Neuron (in vitro differentiated cells): ENCODE measurements at regions not wholly inside any gene's neighbourhood (a gene's known extent, or its start where the extent isn't known, plus 50 kb on each side); places are given as distances from the start of the nearest gene placed in this dataset.

Experiments used
- H2AFZ ChIP-seq: one replicate; pipeline ENCODE4 v1.6.1; 2013; ENCODE audit warnings: low read depth, mild to moderate bottlenecking, inconsistent platforms, low read length, moderate library complexity
- H3K27me3 ChIP-seq: one replicate; pipeline ENCODE4 v1.6.1; 2013; ENCODE audit warnings: low read length; ENCODE audit not compliant: insufficient read depth
- H3K36me3 ChIP-seq: one replicate; pipeline ENCODE4 v1.6.1; 2013; ENCODE audit warnings: low read length; ENCODE audit not compliant: insufficient read depth
- H3K4me1 ChIP-seq: one replicate; pipeline ENCODE4 v1.6.1; 2013; ENCODE audit warnings: low read length; ENCODE audit not compliant: insufficient read depth
- H3K4me3 ChIP-seq: 2 replicates; pipeline ENCODE4 v1.5.1; 2013; ENCODE audit warnings: mild to moderate bottlenecking, low read length, moderate library complexity
- H3K9me3 ChIP-seq: one replicate; pipeline ENCODE4 v1.6.1; 2013; ENCODE audit warnings: low read length

DNA sequence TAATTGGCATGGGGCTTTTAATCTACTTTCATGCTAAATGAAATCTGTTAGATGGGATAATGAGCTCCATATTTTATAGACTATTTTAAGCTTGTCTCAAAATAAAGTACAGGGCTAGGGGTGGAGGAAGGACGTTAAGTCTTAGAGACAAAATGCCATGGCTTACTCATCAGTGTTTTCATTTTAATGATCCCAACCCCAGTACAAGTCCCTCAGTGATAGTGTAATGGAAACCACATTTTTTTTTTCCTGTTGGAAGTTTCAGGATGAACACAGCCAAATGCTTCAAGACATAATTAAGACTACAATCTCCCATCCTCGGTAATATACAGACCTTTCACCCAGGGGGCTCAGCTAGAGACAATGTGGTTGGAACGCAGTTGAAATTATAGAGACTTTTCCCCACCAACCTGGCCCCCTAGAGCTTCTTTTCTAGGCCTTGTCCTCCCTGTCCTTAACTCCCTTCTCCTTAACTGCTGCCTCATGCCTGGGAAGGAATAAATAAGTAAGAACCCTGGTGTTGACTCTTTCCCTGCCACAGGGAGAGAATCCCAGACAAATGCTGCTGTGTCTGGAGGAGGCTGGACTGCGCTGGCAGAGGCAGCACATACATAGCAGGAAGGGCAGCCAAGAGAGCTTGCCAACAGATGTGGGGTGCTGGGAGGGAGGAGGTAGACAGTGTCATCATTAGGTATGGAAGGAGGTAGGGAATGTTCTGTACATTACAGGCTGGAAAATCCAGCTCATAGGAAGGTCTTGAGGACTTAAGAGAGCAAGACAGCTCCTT is 115.4 kb upstream of the ROPN1 start:
- H3K4me1 ChIP-seq, result no peaks in the 10 kb centered on the region
- H3K27me3 ChIP-seq, result no peaks in the 10 kb centered on the region
- no peak overlapping the region for H2AFZ ChIP-seq
- no peak overlapping the region for H3K4me3 ChIP-seq
- no peaks in the 10 kb centered on the region for H3K9me3 ChIP-seq
- H3K36me3 ChIP-seq, result no peaks in the 10 kb centered on the region

DNA sequence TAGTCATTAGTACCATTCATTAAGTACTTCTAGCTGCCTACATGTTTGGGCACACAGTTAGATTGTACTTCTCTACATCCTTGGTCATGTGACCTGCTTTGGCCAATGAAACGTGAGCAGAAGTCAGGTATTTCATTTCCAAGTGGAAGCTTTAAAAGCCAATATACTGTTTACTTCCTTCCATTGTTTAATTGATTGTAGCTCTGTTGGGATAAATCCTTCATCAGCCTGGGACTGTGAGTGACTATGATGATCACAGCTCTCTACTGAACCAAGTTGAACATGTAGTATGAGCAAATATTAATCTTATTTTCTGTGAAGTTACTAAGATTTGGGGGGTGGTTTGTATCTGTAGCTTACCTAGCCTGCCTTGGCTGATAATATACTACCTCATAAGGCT is 116.5 kb upstream of the ROPN1 start:
- Histone ChIP-seq H3K4me1 (no peaks in the 10 kb centered on the region), H3K4me3 (no peak overlapping the region), H3K36me3 (no peaks in the 10 kb centered on the region), H2AFZ (no peak overlapping the region), H3K9me3 (no peaks in the 10 kb centered on the region), H3K27me3 (no peaks in the 10 kb centered on the region)

DNA sequence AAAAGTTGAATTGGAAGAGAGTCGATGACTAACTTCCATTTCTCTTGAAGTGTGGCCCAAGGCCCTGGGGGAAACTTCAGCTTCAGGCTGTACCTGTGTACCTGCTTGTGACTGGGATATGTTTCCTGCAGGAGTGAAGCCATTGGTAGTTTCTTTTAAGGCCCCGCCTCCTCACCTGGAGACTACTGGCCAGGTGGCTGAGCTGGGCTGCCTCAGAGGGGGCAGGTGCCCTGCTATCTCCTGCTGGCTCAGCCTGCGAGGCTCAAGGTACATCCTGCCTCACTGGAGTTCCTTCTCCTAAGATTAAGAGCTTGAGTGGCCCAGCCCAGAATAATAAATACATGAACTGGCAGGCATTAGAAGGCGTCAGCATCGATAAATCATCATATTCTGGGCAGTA is 121.6 kb upstream of the ROPN1 start:
- Histone ChIP-seq H3K4me1 (peaks cover 12% of the 10 kb centered on the region), H2AFZ (no peak overlapping the region), H3K36me3 (no peaks in the 10 kb centered on the region), H3K27me3 (no peaks in the 10 kb centered on the region), H3K4me3 (no peak overlapping the region), H3K9me3 (no peaks in the 10 kb centered on the region)

DNA sequence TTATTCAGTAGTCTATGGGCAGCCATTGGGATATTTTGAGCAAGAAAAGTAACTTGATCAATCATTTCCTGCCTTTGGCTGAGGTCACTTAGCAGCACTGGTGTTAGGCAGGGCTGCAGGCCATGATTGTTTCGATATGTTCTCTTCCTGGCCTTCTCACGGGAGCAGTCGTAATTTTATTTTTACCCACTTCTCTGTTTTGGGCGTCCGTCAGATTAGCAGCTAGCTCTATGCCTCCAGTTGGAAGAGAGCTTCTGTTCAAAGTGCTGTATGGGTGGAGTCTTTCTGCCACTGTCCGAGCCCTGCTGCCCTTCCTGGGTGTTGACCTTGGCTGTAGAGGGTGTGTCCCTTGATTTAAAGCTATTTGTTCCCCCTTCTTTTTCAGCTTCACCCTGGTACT is 123.4 kb upstream of the ROPN1 start:
- H3K36me3 ChIP-seq, result no peaks in the 10 kb centered on the region
- no peaks in the 10 kb centered on the region for H3K9me3 ChIP-seq
- H3K27me3 ChIP-seq, result no peaks in the 10 kb centered on the region
- no peak overlapping the region for H2AFZ ChIP-seq
- no peak overlapping the region for H3K4me3 ChIP-seq
- peaks cover 12% of the 10 kb centered on the region for H3K4me1 ChIP-seq

DNA sequence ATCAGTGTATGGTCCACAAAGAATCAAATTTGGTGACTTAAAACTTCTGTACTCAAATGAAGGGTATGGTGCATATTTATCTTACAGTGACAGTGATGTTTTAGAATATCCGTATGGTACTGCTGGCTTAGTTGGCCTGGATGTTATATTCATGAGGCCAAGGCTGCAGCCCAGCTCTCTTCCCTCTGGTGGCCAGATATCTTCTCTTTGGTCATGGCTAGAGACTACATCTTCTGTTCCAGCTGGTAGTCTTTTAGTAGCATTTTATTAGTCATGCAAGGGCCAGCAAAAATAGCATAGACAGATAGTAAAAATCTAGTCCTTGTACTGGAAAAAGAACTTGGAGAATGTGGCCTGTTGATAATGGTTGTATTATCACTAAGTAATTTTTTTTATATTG is 124.0 kb upstream of the ROPN1 start:
- peaks cover 12% of the 10 kb centered on the region for H3K4me1 ChIP-seq
- H2AFZ ChIP-seq, result no peak overlapping the region
- no peaks in the 10 kb centered on the region for H3K36me3 ChIP-seq
- H3K27me3 ChIP-seq, result no peaks in the 10 kb centered on the region
- no peaks in the 10 kb centered on the region for H3K9me3 ChIP-seq
- no peak overlapping the region for H3K4me3 ChIP-seq

GRCh38 chr3:124116906-124117305 is 125.0 kb upstream of the ROPN1 start:
- Histone ChIP-seq H3K27me3 (no peaks in the 10 kb centered on the region), H3K36me3 (no peaks in the 10 kb centered on the region), H2AFZ (no peak overlapping the region), H3K9me3 (no peaks in the 10 kb centered on the region), H3K4me1 (peaks cover 12% of the 10 kb centered on the region), H3K4me3 (no peak overlapping the region)

- Histone ChIP-seq H3K4me3 (no peak overlapping the region), H2AFZ (no peak overlapping the region), H3K9me3 (no peaks in the 10 kb centered on the region), H3K36me3 (no peaks in the 10 kb centered on the region), H3K4me1 (peaks cover 12% of the 10 kb centered on the region), H3K27me3 (no peaks in the 10 kb centered on the region)
These were observed 125.6 kb upstream of the ROPN1 start for GRCh38 chr3:124117486-124117885.

GRCh38 chr3:124118397-124118796 is 126.5 kb upstream of the ROPN1 start:
- Histone ChIP-seq H3K9me3 (no peaks in the 10 kb centered on the region), H3K27me3 (no peaks in the 10 kb centered on the region), H3K36me3 (no peaks in the 10 kb centered on the region), H3K4me3 (no peak overlapping the region), H3K4me1 (peaks cover 12% of the 10 kb centered on the region), H2AFZ (no peak overlapping the region)

- H3K4me1 ChIP-seq, result peaks cover 12% of the 10 kb centered on the region
These were observed 127.3 kb upstream of the ROPN1 start for GRCh38 chr3:124119056-124119716.

DNA sequence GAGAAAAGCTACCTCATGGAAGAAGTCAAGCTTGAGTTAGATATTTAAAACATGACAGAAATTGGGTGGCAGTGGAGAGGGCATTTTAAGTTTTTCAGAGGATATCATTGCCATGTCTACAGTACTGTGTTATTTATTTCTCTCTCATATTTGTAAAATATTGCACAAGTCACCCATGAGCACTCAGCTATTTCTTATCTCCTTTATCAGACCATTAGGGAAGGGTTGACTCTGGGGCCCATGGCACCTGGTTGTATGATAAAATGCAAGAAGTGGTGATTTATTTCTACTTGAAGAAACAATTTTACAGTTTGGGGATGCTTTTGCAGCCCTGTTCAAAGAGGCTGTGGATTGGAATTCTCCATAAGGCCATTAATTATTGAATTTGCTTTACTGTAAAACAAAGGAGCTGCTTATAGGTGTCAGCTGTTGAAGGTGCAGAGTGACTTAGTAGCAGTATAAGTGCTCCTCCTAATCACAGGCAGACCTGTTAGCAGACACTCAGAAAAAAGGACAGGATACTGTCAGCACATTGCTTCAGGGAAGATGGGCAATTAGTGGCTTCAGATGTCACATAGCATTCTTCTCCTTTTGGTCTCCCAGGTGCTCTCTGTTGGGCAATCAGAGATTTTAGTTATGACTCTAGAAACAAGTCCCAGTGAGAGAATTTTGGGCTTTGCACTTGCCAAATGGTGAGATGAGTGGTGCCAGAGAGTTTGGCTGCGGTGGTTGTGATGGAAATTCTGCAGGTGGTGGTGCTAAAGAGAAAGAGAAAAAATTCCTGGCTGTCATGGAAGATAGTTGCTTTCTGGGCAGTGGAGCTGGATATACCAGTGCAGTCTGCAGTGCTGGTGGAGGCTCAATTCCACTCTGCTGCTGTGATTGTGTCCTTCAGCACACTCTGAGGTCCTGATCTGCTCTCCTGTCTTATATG is 129.7 kb upstream of the ROPN1 start:
- Histone ChIP-seq H3K4me3 (no peak overlapping the region), H3K27me3 (no peaks in the 10 kb centered on the region), H3K9me3 (no peaks in the 10 kb centered on the region), H2AFZ (no peak overlapping the region), H3K36me3 (no peaks in the 10 kb centered on the region), H3K4me1 (peaks cover 4% of the 10 kb centered on the region)

More at GRCh38 chr3:124119056-124119716, 127.3 kb upstream of the ROPN1 start:
- Histone ChIP-seq H3K36me3 (no peaks in the 10 kb centered on the region), H3K4me3 (no peak overlapping the region), H2AFZ (no peak overlapping the region), H3K27me3 (no peaks in the 10 kb centered on the region), H3K9me3 (no peaks in the 10 kb centered on the region)

DNA sequence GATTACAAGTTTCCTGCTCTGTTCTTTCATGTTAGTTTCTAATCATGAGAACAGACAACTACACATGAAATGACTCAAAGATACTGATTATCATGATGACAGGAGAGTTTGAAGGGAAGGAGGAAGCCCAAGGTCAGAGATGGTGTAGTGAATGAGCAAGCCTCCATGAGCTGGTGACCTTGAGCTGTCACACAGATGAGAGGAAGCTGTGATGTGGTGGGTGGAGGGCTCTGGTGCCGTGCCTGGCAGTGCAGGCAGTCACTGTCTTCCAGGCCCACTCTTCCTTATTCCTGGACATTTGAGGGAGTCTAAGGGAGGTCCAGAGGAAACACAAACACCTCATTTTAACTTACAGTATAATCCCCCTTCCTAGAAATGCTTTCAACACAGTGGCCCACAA is 133.4 kb upstream of the ROPN1 start:
- no peaks in the 10 kb centered on the region for H3K36me3 ChIP-seq
- no peaks in the 10 kb centered on the region for H3K27me3 ChIP-seq
- no peaks in the 10 kb centered on the region for H3K9me3 ChIP-seq
- H2AFZ ChIP-seq, result no peak overlapping the region
- no peaks in the 10 kb centered on the region for H3K4me1 ChIP-seq
- H3K4me3 ChIP-seq, result no peak overlapping the region

GRCh38 chr3:124126436-124127023 is 134.6 kb upstream of the ROPN1 start:
- Histone ChIP-seq H3K9me3 (no peaks in the 10 kb centered on the region), H3K4me1 (no peaks in the 10 kb centered on the region), H3K27me3 (no peaks in the 10 kb centered on the region), H2AFZ (no peak overlapping the region), H3K4me3 (no peak overlapping the region), H3K36me3 (no peaks in the 10 kb centered on the region)

DNA sequence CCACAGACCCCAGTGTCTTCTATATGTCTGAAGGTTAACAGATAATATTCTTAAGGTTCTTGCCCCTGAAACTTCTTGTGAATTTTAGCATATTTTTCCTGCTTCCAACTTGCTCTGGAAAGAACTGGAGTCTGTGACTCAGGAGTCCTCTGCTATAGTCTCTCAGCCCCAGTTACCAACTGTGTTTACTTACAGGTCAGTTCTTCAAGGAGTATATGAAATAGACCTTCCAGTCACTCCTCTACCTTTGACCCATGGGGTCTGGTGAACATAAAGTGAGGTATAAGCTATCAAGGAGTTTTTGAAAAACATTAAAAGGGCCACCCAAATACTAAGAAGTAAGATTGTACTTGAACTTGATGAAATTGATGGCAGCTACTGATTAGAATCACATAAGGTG is 139.2 kb upstream of the ROPN1 start:
- no peaks in the 10 kb centered on the region for H3K27me3 ChIP-seq

More for the DNA sequence above, 139.2 kb upstream of the ROPN1 start:
- H3K4me1 ChIP-seq, result peaks cover 3% of the 10 kb centered on the region
- H3K36me3 ChIP-seq, result no peaks in the 10 kb centered on the region
- H3K4me3 ChIP-seq, result no peak overlapping the region
- no peak overlapping the region for H2AFZ ChIP-seq
- H3K9me3 ChIP-seq, result no peaks in the 10 kb centered on the region
